HG03521 (cell line): ENCODE measurements at regions not wholly inside any gene's neighbourhood (a gene's known extent, or its start where the extent isn't known, plus 50 kb on each side); places are given as distances from the start of the nearest gene placed in this dataset.

ENCODE experiments used
- ATAC-seq: cut with Tn5 transposase; IDR thresholded peaks from one replicate; pipeline ENCODE4 v1.9.1; 2021; ENCODE audit warnings: mild to moderate bottlenecking, moderate library complexity; ENCODE audit not compliant: unreplicated experiment

GRCh38 chr2:576292-576691, 100.9 kb downstream of the TMEM18 start:
- ATAC-seq: no peak

DNA sequence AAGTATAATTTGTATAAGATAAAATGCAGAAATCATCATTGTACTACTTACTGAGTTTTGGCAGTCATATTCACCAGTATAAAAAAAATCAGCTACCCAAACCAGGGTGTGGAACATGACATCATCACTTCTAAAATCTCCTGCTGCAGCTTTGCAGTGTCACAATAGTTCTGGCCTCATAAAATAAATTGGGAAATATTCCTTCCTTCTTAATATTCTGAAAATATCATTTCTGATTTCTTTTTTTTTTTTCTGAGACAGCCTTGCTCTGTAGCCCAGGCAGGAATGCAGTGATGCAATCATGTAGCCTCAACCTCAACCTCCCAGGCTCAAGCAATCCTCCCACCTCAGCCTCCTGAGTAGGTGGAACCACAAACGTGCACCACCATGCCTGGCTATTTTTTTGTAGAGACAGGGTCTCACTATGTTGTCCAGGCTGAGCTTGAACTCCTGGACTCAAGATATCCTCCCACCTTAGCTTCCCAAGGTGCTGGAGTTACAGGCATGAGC, 101.4 kb downstream of the TMEM18 start:
- ATAC-seq: no peak

GRCh38 chr2:575030-575726, 102.0 kb downstream of the TMEM18 start:
- ATAC-seq: no peak

GRCh38 chr2:573805-574392, 103.3 kb downstream of the TMEM18 start:
- no peak for ATAC-seq

DNA sequence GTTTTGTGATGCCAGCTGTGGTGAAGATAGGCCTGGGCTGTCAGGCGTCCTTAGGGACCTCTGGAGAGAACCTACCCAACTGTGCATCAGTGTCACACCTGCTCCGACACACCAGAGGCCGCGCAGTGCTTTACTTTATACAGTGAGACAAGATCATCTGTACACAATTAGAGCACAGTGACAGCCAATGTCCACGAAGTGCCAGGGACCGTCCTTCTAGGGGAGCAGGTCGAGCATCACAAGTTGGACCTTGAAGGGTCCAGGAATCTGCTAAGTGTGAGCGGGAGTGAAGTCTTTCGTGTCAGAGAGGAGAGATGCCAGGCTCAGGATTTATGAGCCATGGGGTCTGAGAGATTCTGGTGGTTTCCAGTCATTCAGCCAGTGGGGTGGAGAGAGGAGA, 104.2 kb downstream of the TMEM18 start:
- no peak for ATAC-seq

GRCh38 chr2:569681-570080, 107.5 kb downstream of the TMEM18 start:
- ATAC-seq: no peak

DNA sequence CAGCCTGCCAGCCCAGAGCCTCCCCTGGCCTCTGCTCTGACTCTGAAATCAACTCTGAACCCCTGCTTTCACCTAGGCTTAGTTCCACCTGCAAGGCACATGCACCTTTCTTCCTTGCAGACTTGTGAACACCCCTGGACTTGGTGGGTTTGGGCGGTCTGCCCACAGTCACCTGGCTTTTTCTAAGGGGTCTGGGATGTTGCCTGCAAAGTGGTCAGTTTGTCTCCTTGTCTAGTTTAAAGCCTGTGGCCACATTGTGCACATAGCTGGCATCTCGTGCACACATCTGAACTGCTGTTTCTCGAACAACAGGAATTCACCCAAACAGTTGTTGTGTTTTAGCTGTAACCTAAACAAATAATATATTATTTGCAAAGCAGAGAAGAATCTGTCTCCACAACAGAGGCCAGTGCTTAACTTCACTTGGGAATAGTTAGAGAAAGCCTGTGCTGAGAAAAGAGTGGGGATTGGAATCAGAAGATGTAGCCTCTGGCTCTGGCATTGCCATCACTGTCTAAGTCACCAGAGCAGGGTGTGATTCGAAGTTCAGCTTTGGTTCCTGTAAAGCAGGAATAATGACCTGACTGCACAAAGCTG, 108.5 kb downstream of the TMEM18 start:
- no peak for ATAC-seq

- ATAC-seq: no peak
Measured at GRCh38 chr2:567865-568638, 109.2 kb downstream of the TMEM18 start.

GRCh38 chr2:567496-567864, 109.7 kb downstream of the TMEM18 start:
- no peak for ATAC-seq

DNA sequence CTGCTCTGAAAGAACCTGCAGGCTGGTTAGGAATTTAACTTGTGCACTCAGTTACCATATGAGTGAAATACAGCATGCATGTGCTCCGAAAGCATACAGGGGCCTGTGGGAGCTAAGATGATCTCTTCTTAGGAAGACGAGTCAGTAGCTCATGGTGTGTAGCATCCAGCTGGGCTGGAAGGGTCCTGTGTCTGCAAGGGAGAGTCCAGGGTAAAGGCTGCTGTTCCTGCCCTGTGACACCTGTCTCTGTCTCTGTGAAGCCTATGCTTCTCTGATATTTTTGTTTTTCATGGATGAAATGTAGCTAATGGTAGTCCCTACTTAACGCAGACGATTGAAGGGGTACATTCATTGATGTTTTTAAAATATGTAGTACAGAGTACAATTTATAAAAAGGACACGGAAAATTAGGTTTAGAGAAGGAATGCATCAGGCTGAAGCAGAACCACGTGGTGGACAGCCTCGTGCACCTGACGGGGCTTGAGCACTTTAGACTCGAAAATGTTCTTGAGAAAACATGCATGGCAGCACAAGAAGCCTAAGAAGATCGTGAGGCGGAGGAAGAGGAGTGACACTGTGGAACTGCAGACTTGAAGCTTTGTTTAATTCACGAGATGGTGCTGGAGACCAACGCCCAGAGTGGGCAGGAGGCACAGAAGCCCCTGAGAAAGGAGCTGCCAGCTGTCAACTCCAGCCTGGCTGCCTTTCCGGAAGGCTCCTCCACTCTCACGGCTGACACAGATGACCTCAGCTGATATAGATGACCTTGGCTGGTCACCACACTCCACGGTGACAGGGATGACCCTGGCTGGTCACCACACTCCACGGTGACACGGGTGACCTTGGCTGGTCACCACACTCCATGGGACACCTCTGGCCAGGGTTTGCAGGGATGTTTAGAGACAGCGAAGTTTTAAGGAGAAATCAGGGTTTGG, 110.6 kb downstream of the TMEM18 start:
- ATAC-seq: no peak

GRCh38 chr2:564471-565181, 112.6 kb downstream of the TMEM18 start:
- ATAC-seq: no peak

DNA sequence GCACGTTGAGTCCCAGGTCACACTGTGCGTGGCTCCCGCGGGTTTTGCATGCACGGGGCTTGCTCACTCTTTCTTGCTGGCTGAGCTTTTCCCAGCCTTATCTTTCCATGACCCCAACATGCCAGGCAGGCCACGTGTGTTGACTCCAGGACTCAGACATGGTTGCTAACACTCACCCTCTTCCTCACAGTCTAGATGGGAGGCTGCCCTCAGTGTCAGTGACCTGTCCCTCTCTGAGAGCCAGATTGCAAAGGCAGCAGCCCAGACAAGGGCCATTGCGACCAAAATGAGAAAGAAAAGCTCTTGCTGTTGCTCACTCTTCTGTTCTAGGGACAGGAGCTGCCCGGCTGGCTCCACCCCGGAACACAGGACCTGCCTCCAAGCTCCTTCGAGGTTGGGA, 113.7 kb downstream of the TMEM18 start:
- ATAC-seq: no peak

- no peak for ATAC-seq
Measured at GRCh38 chr2:562391-563364, 114.5 kb downstream of the TMEM18 start.

- ATAC-seq: no peak
Measured at GRCh38 chr2:558879-559278, 118.3 kb downstream of the TMEM18 start.

DNA sequence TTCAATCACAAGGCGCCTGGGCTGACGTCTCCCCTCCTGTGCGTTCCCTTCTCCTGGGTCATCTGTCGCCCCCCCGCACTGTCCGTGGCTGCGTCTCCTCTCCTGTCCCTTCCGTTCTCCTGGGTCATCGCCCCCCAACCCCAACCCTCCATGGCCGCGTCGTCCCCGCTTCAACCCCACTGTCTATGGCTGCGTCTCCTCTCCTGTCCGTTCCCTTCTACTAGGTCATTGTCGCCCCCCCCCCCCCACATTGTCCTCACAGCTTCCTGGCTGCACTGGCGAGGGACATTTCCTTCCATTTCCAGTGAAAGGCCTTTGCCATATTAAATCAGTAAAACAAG, 118.9 kb downstream of the TMEM18 start:
- no peak for ATAC-seq

DNA sequence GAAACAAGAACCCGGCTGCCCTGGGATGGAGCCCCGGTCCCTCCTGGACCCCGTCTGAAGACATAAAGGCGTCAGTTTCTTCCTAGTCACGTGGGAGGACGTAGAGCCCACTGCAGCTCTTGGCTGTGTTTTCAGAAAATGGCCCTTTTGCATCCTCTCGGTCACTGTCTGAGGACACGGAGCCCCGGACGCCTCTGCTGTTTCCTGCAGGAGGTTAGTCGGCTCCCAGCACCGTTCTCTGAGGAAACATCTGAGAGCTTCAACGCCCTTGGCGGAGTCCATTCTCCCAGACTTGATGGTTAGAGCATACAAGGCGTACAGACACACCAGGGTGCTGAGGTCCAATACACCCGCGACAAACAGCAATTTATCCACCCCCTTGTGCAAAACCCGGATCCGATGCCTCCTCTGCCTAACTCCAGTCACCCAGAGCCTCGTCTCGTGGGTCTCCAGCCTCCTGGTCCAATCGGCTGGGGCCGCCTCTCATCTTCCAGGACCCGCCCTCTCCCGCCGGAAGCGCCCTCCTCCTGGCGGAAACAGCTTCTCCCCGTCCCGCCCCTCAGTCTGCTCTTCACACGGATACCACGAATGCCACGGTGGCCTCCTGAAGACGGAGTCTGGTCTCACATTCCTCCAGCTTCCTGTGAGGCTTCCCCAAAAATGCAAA, 119.4 kb downstream of the TMEM18 start:
- ATAC-seq: no peak

DNA sequence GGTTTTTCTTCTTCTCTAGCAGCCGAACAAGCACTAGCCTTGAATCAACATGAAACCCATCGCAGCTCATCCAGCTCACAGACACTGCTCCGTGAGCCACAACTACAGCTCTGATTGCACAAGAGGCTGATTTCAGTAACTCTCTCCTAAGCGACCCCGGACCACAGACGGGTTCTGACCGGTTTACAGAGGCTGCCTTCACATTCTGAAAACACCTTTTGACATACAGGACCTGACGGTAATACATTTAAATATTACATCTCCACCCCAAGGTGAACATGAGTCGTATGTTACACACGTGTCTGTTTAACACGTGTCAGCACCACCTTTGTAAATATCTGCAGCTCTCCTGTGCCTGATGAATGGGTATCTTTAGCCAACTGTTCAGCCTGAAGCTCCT, 120.7 kb downstream of the TMEM18 start:
- no peak for ATAC-seq

DNA sequence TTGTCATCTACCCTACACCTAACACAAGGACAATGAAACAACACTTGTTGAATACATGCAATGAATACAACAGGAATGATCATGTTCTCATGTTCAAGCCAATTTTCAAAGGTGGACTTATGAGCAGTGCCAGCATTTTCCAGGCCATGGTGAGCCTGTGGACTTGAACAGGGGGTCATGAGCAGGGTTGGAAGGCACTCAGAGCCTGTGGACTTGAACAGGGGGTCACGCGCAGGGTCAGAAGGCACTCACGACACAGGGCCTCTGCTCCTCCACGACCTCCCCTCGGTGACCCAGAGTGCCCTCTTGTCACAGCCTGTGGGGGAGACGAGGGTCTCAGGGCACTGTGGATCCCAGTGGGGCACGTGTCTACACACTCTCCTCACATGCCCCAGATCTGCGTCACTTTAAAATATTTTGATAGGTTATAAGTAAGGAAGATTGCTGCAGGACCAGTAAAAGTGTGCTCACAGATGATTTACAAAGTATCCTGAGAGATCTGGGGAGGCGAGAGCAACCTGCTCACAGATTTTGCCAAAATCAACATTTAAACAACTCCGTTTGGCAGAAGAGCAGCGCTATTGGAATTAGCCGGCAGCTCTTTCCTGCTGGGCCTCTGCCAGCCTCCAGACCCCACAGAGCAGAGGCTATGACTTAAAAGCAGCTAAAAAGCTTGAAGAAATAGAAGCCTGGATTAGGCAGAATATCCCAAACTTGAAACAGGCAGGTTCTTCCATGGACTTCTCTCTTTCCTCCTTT, 121.9 kb downstream of the TMEM18 start:
- ATAC-seq: no peak
